GM12865 (cell line): ENCODE measurements at regions not wholly inside any gene's neighbourhood (a gene's known extent, or its start where the extent isn't known, plus 50 kb on each side); places are given as distances from the start of the nearest gene placed in this dataset.

ENCODE experiments used
- DNase-seq: peaks from one replicate; pipeline ENCODE4 v3.0.0; 2010; ENCODE audit warnings: low read depth
- H3K4me3 ChIP-seq: 2 replicates; pipeline ENCODE4 v1.5.1; 2011; ENCODE audit warnings: mild to moderate bottlenecking, low read depth, low read length, control low read depth
- TF ChIP-seq, protein P1 (sequence below): IDR thresholded peaks from 2 replicates; pipeline ENCODE4 v1.5.1; 2011; ENCODE audit warnings: low read length, control low read depth, low read depth, inconsistent platforms; ENCODE audit not compliant: insufficient read depth; ENCODE audit errors: missing control alignments

DNA sequence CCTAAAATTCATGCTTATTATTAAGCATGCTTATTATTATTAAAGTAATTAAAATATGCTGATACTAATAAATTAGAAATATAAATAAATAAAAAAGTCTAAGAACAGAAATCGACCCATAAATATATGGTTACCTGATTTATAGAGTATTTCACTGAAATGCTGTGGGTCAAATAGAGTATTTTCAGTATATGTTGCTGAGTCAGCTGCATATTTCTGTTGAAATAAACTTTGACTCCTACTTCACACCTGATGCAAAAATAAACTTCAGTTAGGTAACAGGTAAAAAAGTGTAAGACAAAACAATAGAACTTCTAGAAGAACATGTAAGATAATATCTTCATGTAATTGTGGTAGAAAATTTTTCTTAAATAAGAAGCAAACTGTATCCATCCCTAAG, 967.9 kb downstream of the TRHDE start:
- TF ChIP-seq, protein P1, sequence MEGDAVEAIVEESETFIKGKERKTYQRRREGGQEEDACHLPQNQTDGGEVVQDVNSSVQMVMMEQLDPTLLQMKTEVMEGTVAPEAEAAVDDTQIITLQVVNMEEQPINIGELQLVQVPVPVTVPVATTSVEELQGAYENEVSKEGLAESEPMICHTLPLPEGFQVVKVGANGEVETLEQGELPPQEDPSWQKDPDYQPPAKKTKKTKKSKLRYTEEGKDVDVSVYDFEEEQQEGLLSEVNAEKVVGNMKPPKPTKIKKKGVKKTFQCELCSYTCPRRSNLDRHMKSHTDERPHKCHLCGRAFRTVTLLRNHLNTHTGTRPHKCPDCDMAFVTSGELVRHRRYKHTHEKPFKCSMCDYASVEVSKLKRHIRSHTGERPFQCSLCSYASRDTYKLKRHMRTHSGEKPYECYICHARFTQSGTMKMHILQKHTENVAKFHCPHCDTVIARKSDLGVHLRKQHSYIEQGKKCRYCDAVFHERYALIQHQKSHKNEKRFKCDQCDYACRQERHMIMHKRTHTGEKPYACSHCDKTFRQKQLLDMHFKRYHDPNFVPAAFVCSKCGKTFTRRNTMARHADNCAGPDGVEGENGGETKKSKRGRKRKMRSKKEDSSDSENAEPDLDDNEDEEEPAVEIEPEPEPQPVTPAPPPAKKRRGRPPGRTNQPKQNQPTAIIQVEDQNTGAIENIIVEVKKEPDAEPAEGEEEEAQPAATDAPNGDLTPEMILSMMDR: no peak
- no peak for DNase-seq
- no peak overlapping the region for H3K4me3 ChIP-seq

DNA sequence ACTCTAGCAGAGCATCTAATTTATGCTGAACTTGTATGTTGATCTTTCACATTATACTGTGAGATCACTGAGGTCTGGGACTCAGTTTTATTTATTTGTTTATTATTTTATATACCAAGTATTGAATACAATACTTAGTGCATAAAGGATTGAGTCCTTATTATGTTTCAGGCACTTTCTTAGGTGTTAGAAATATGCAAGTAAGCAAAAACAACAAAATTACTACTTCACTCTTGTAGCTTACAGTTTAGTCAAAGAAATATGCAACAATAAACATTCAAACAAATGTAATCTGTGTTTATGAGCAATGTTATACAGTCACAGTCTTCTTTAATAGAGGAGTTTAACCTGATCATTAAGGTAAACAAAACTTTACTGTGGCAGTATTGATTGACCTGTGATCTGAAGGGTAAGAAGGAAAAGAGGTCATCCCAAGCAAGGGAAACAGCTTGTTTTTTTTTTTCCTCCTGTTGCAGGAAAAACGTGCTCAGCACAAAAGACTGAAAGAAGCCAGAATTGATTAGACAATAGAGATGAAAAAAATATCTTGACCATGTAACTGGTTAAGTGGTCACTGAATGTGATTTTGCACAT, 990.7 kb downstream of the TRHDE start:
- TF ChIP-seq, protein P1: no peak
- DNase-seq: no peak
- H3K4me3 ChIP-seq: no peak overlapping the region

DNA sequence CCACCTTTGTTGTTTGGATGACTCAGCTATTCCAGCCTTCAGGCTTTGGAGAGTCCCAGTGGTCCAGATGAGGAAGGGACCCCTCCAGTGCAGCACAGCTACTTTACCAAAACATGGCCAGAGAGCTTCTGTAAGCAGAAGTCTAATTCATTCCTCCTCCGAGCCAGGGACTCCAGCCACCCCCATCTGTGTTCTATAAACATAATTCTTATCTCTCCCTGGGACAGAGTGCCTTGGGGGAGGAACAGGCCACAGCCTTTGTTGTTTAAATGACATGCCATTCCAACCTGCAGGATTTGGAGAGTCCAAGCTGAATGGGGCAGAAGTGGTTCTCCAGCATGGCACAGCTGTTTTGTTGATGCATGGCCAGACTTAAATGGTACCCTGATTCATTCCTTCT, 994.0 kb downstream of the TRHDE start:
- TF ChIP-seq, protein P1: no peak
- H3K4me3 ChIP-seq: no peak overlapping the region
- no peak for DNase-seq

DNA sequence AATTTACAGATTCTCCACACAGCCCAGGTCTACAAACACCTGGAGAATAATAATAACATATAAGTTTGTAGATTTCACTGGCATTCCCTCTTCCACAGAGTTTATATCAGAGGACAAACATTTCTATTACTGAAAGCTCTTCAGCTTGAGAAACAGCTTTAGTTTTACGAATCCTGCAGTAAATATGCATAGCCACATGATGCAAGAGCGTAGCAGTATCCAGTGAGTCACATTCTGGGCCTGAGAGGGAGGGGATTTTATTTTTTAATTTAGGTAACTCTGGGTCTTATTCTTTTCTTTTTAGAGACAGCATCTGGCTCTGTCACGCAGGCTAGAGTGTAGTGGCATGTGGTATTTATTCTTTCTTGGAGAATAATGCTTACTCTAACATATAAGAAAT, 1002.8 kb downstream of the TRHDE start:
- TF ChIP-seq, protein P1: no peak
- no peak for DNase-seq
- H3K4me3 ChIP-seq: no peak overlapping the region

DNA sequence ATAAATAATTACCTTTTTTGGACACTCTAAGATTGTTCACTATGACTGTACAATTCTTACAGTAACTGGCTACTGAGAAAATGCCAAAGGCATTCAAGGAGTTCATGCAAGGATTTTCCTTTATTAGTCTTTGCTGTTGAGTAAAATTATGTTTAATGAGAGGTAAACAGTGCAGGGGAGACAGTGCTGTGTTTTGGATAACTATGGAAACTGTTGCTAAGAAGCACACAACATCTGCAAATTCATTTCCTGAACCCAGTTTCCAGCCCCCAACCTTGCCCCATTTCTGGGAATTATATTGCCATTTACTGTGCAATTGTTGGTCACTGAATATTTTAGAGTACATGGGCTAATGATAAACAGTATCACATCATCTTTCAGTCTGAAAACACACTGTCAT, 1005.8 kb downstream of the TRHDE start:
- TF ChIP-seq, protein P1: no peak
- DNase-seq: no peak

DNA sequence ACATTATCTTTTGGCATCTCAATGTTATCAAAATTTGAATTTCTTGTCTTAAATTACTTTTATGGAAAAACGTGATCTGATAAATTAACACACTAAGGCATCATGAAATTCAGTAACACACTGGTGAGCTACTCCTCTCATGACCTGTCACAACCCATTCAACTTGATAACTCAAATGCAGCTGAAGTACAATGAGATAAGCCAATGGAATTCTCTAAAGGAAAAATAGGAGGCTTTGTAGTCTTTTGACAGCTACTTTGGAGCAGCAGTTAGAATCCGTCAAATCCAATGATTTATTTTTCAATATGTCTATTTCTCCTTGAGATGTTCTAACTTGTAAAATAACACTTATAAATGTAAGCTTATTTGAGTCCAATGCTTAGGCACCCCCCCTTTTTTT, 1029.4 kb downstream of the TRHDE start:
- no peak for DNase-seq
- TF ChIP-seq, protein P1: no peak

More for the DNA sequence above, 1005.8 kb downstream of the TRHDE start:
- no peak overlapping the region for H3K4me3 ChIP-seq

DNA sequence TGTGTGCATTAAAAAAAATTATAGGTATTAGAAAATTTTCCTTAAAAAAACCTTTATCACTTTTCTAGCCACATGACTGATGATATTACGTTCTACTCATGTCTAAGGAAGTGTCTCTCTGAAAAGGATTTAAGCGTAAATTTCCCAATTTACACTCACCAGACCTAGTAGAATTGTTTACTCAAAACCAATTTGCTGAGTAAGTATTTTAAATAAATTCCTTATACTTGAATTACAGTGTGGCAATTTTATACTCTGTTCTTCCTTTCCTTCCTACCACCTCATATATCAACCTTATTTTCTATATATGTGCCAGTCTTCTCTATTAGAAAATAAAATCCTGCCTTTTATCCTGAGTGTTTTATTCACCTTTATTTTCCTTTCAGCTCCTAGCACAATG, 1035.1 kb downstream of the TRHDE start:
- DNase-seq: no peak
- TF ChIP-seq, protein P1: no peak
- H3K4me3 ChIP-seq: no peak overlapping the region

More for the DNA sequence above, 1029.4 kb downstream of the TRHDE start:
- H3K4me3 ChIP-seq: no peak overlapping the region
